Spleen (tissue), 11 donors: ENCODE measurements at regions not wholly inside any gene's neighbourhood (a gene's known extent, or its start where the extent isn't known, plus 50 kb on each side); places are given as distances from the start of the nearest gene placed in this dataset.

ENCODE experiments used
- DNase-seq: peaks from one replicate; pipeline ENCODE4 v3.0.0-alpha.2; 2020
- H3K27ac ChIP-seq, 8 donors: fragments of 200-600 bp; sonication (generic) in 7 of 8; 1 replicate in 4 of 8; 2 replicates in 4 of 8; pipeline versions ENCODE4 v1.5.0 to v1.8.0; 2016 to 2021; ENCODE audit warnings: inconsistent platforms in 4 of 8, mild to moderate bottlenecking in 4 of 8, moderate library complexity in 1 of 8
- H3K27me3 ChIP-seq, 7 donors: fragments of 200-600 bp; sonication (generic) in 6 of 7; replicated peaks in 1 of 7; 1 replicate in 4 of 7; 2 replicates in 3 of 7; pipeline versions ENCODE4 v1.5.0 to v1.8.0; 2016 to 2021; ENCODE audit warnings: inconsistent platforms in 3 of 7, mild to moderate bottlenecking in 1 of 7
- H3K36me3 ChIP-seq, 6 donors: fragments of 200-600 bp; sonication (generic) in 5 of 6; 1 replicate in 4 of 6; 2 replicates in 2 of 6; pipeline versions ENCODE4 v1.5.0 to v1.8.0; 2016 to 2021; ENCODE audit warnings: inconsistent platforms in 2 of 6
- H3K4me1 ChIP-seq, 6 donors: fragments of 200-600 bp; sonication (generic) in 5 of 6; 1 replicate in 3 of 6; 2 replicates in 3 of 6; pipeline versions ENCODE4 v1.5.0 to v1.8.0; 2016 to 2021; ENCODE audit warnings: inconsistent platforms in 3 of 6
- H3K4me3 ChIP-seq, 8 donors: fragments of 200-600 bp; sonication (generic) in 7 of 8; 1 replicate in 4 of 8; 2 replicates in 4 of 8; pipeline versions ENCODE4 v1.5.0 to v1.8.0; 2016 to 2021; ENCODE audit warnings: inconsistent platforms in 4 of 8, mild to moderate bottlenecking in 4 of 8, moderate library complexity in 2 of 8
- H3K9me3 ChIP-seq, 8 donors: fragments of 200-600 bp; sonication (generic) in 7 of 8; 1 replicate in 4 of 8; 2 replicates in 4 of 8; pipeline versions ENCODE4 v1.5.0 to v1.8.0; 2016 to 2021; ENCODE audit warnings: inconsistent platforms in 4 of 8
- CTCF ChIP-seq, 11 experiments: fragments of 200-600 bp in 7 of 11; fragments of 450-650 bp in 4 of 11; sonication (generic) in 4 of 11; IDR thresholded peaks in 8 of 11; conservative IDR thresholded peaks in 3 of 11; 1 replicate in 7 of 11; 2 replicates in 4 of 11; pipeline versions ENCODE4 v1.4.0 to v1.8.0; 2016 to 2021; ENCODE audit warnings: antibody characterized with exemption in 11 of 11, inconsistent platforms in 4 of 11, mild to moderate bottlenecking in 1 of 11
- POLR2A ChIP-seq, 3 donors: fragments of 450-650 bp; IDR thresholded peaks; one replicate each; pipeline ENCODE4 v1.5.1; 2017; ENCODE audit warnings: antibody characterized with exemption in 3 of 3, mild to moderate bottlenecking in 1 of 3
- POLR2AphosphoS5 ChIP-seq, 3 donors: sonication (generic); formaldehyde crosslinking; IDR thresholded peaks; one replicate each; pipeline ENCODE4 v1.5.1; 2017; ENCODE audit warnings: antibody characterized with exemption in 3 of 3
- WGBS, 5 donors: extraction: QIAGEN DNeasy Blood & Tissue Kit in 3 of 5; methylation state at CpG; one replicate each; pipeline versions ENCODE4 v1.1.5 to v1.1.7; 2013 to 2018; 5-methylcytosine and 5-hydroxymethylcytosine counted together
- intact Hi-C: fragments of 100-400 bp; cut with DNase I; formaldehyde crosslinking; loops from one replicate; pipeline ENCODE4 v1.15.0; 2023; ENCODE audit warnings: low total_unique reads
- donor health status: healthy with polysubstance abuse.
- donor health status: DM: no; HTN: no; CAD: no; lungs with moderate emphysema.
- donor health status: DM: no; HTN: no; CAD: no.
- donor health status: Bipolar disorder and iron deficiency.
- donor health status: healthy.
- donor health status: DM: no; HTN: no; CAD: no.
- donor health status: DM: yes; HTN: yes; CAD: no.

GRCh38 chr2:5319493-5319892 lies 372.7 kb upstream of the SOX11 start:
- no peaks in the 10 kb centered on the region for H3K27me3 ChIP-seq
- no peak for DNase-seq
- H3K4me3 ChIP-seq: no peak overlapping the region
- no peaks in the 10 kb centered on the region for H3K4me1 ChIP-seq
- H3K27ac ChIP-seq: no peak overlapping the region
- intact Hi-C loops: no loop called here
- peaks cover 0 to 6% (median 0%) of the 10 kb centered on the region in 8 donors for H3K9me3 ChIP-seq
- TF ChIP-seq POLR2AphosphoS5 (IDR thresholded peaks at IDR 0.05) (no peak), CTCF (IDR thresholded peaks at IDR 0.05 in 8 of 11, conservative IDR thresholded peaks at IDR 0.05 in 3 of 11) (no peak)
- no peaks in the 10 kb centered on the region for H3K36me3 ChIP-seq
- WGBS, 5 donors: 87 to 93% (median 91%) methylated on average over 1 of the region's 1 CpG

DNA sequence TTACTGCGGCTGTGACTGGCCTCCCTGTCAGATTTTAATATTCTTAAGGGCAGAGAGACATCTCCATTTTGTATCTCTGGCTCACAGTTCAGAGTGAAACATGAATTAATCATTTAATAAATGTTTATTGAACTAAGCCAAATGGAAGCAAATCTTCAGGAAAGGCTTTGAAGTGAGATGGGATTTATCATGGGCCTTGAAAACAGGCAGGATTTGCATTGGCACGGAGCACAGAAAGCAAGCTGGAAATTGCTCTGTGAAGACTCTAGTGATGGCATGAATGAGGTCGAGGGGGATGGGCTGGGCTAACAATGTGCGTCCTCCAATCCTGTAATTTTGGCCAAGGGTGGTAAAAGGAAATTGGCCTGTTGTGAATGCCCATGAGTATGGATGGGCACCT lies 369.8 kb upstream of the SOX11 start:
- intact Hi-C loops: no loop called here
- no peaks in the 10 kb centered on the region for H3K4me1 ChIP-seq
- DNase-seq: no peak
- WGBS, 5 donors: 58 to 79% (median 65%) methylated on average over 4 of the region's 4 CpGs
- TF ChIP-seq POLR2A (IDR thresholded peaks at IDR 0.05): no peak
- no peak for TF ChIP-seq POLR2AphosphoS5 (IDR thresholded peaks at IDR 0.05)
- TF ChIP-seq CTCF (IDR thresholded peaks at IDR 0.05 in 8 of 11, conservative IDR thresholded peaks at IDR 0.05 in 3 of 11): no peak
- no peaks in the 10 kb centered on the region for H3K9me3 ChIP-seq
- no peaks in the 10 kb centered on the region for H3K36me3 ChIP-seq
- no peaks in the 10 kb centered on the region for H3K27me3 ChIP-seq
- no peak overlapping the region for H3K4me3 ChIP-seq
- no peak overlapping the region for H3K27ac ChIP-seq

DNA sequence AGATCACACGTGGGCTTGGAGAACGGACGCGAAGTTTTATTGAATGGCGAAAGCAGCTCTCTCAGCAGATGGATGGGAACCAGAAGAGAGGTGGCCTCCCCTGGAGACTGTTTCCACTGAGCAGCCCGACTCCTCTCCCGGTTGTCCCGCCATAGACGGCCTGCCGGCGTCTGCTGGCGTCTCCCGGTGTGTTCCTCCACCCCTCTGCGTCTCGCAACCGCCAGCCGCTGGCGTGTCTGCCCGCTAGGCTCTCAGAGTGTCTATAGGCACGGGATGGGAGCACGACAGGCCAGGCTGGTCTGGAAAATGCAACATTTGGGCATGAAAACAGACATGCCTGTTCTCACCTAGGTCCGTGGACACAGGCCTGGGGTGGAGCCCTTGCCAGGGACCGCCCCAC lies 366.7 kb upstream of the SOX11 start:
- no peaks in the 10 kb centered on the region for H3K4me1 ChIP-seq
- no peak overlapping the region for H3K27ac ChIP-seq
- no peak for DNase-seq
- H3K9me3 ChIP-seq: no peaks in the 10 kb centered on the region
- no peak overlapping the region for H3K4me3 ChIP-seq
- intact Hi-C loops: no loop called here
- whole genome bisulfite sequencing, 5 donors: 89 to 94% (median 91%) methylated on average over 23 of the region's 23 CpGs
- no peaks in the 10 kb centered on the region for H3K36me3 ChIP-seq
- TF ChIP-seq POLR2A (IDR thresholded peaks at IDR 0.05) (no peak), CTCF (IDR thresholded peaks at IDR 0.05 in 8 of 11, conservative IDR thresholded peaks at IDR 0.05 in 3 of 11) (no peak), POLR2AphosphoS5 (IDR thresholded peaks at IDR 0.05) (no peak)
- H3K27me3 ChIP-seq: no peaks in the 10 kb centered on the region

- Histone ChIP-seq H3K4me1 (no peaks in the 10 kb centered on the region), H3K27ac (no peak overlapping the region), H3K27me3 (no peaks in the 10 kb centered on the region), H3K36me3 (no peaks in the 10 kb centered on the region), H3K4me3 (no peak overlapping the region), H3K9me3 (no peaks in the 10 kb centered on the region)
- no peak for DNase-seq
- WGBS, 5 donors: 70 to 81% (median 73%) methylated on average over 5 of the region's 5 CpGs
- intact Hi-C loops: no loop called here
- TF ChIP-seq POLR2AphosphoS5 (IDR thresholded peaks at IDR 0.05): no peak
- no peak for TF ChIP-seq CTCF (IDR thresholded peaks at IDR 0.05 in 8 of 11, conservative IDR thresholded peaks at IDR 0.05 in 3 of 11)
- TF ChIP-seq POLR2A (IDR thresholded peaks at IDR 0.05): no peak
Measured at GRCh38 chr2:5328826-5329225, 363.4 kb upstream of the SOX11 start.
